Fibroblast of the aortic adventitia (primary cell): ENCODE measurements at regions not wholly inside any gene's neighbourhood (a gene's known extent, or its start where the extent isn't known, plus 50 kb on each side); places are given as distances from the start of the nearest gene placed in this dataset.

Experiments
- DNase-seq: peaks from one replicate; pipeline ENCODE4 v3.0.0-alpha.2; 2010; ENCODE audit warnings: low read depth
- H3K4me3 ChIP-seq: 2 replicates; pipeline ENCODE4 v1.5.1; 2011; ENCODE audit warnings: low read depth, mild to moderate bottlenecking, control low read depth, low read length, moderate library complexity
- CTCF ChIP-seq: IDR thresholded peaks from 2 replicates; pipeline ENCODE4 v1.5.1; 2011; ENCODE audit warnings: mild to moderate bottlenecking, low read length, control low read depth, inconsistent platforms; ENCODE audit not compliant: insufficient read depth

GRCh38 chr1:5660141-5660935 is 331.9 kb downstream of the NPHP4 start:
- H3K4me3 ChIP-seq: no peak overlapping the region
- no peak for TF ChIP-seq CTCF
- DNase-seq: no peak

- no peak for TF ChIP-seq CTCF
- H3K4me3 ChIP-seq: no peak overlapping the region
- DNase-seq: no peak
Measured at GRCh38 chr1:5659606-5660005, 332.6 kb downstream of the NPHP4 start.

- TF ChIP-seq CTCF: no peak
- DNase-seq: no peak
- no peak overlapping the region for H3K4me3 ChIP-seq
Measured at GRCh38 chr1:5658340-5659316, 333.6 kb downstream of the NPHP4 start.

GRCh38 chr1:5651964-5652821 is 340.0 kb downstream of the NPHP4 start:
- no peak overlapping the region for H3K4me3 ChIP-seq
- TF ChIP-seq CTCF: no peak
- DNase-seq: no peak

- H3K4me3 ChIP-seq: no peak overlapping the region
- TF ChIP-seq CTCF: no peak
- DNase-seq: no peak
Measured at GRCh38 chr1:5651473-5651872, 340.8 kb downstream of the NPHP4 start.

- no peak for DNase-seq
- no peak for TF ChIP-seq CTCF
- H3K4me3 ChIP-seq: no peak overlapping the region
Measured at GRCh38 chr1:5651027-5651410, 341.2 kb downstream of the NPHP4 start.
